ENCODE measurements at regions not wholly inside any gene's neighbourhood (a gene's known extent, or its start where the extent isn't known, plus 50 kb on each side); places are given as distances from the start of the nearest gene placed in this dataset.

- TF ChIP-seq CTCF (IDR thresholded peaks at IDR 0.05; ENCODE audit: unreplicated experiment): no peak
- no peak overlapping the region for H3K4me3 Mint-ChIP-seq
- H3K9me3 Mint-ChIP-seq: no peaks in the 10 kb centered on the region
- DNase-seq (ENCODE audit: low spot score in 2 of 2, unreplicated experiment in 2 of 2): no peak
- H3K27ac Mint-ChIP-seq: no peak overlapping the region
- no peaks in the 10 kb centered on the region for H3K4me1 Mint-ChIP-seq
- H3K36me3 Mint-ChIP-seq: no peaks in the 10 kb centered on the region
- H3K27me3 Mint-ChIP-seq (ENCODE audit: low read depth): no peaks in the 10 kb centered on the region
Observed at GRCh38 chrX:139112432-139112831, 400.9 kb upstream of the FGF13 start.

- no peaks in the 10 kb centered on the region for H3K9me3 Mint-ChIP-seq
- no peaks in the 10 kb centered on the region for H3K36me3 Mint-ChIP-seq
- DNase-seq (ENCODE audit: low spot score in 2 of 2, unreplicated experiment in 2 of 2): no peak
Observed at GRCh38 chrX:139106069-139106468, 394.6 kb upstream of the FGF13 start.

GRCh38 chrX:139094671-139095592 is 383.4 kb upstream of the FGF13 start:
- H3K27ac Mint-ChIP-seq: no peak overlapping the region
- no peak for DNase-seq (ENCODE audit: low spot score in 2 of 2, unreplicated experiment in 2 of 2)
- H3K4me1 Mint-ChIP-seq: no peaks in the 10 kb centered on the region
- H3K36me3 Mint-ChIP-seq: no peaks in the 10 kb centered on the region
- H3K4me3 Mint-ChIP-seq: no peak overlapping the region
- TF ChIP-seq CTCF (IDR thresholded peaks at IDR 0.05; ENCODE audit: unreplicated experiment): no peak
- peaks cover 5% of the 10 kb centered on the region for H3K9me3 Mint-ChIP-seq
- H3K27me3 Mint-ChIP-seq (ENCODE audit: low read depth): peaks cover 2% of the 10 kb centered on the region

More at GRCh38 chrX:139106069-139106468, 394.6 kb upstream of the FGF13 start:
- no peak for TF ChIP-seq CTCF (IDR thresholded peaks at IDR 0.05; ENCODE audit: unreplicated experiment)
- Mint-ChIP-seq H3K27ac (no peak overlapping the region), H3K27me3 (ENCODE audit: low read depth) (no peaks in the 10 kb centered on the region), H3K4me3 (no peak overlapping the region), H3K4me1 (no peaks in the 10 kb centered on the region)

- no peaks in the 10 kb centered on the region for H3K36me3 Mint-ChIP-seq
- H3K27ac Mint-ChIP-seq: no peak overlapping the region
- TF ChIP-seq CTCF (IDR thresholded peaks at IDR 0.05; ENCODE audit: unreplicated experiment): no peak
- no peak overlapping the region for H3K4me3 Mint-ChIP-seq
- no peak for DNase-seq (ENCODE audit: low spot score in 2 of 2, unreplicated experiment in 2 of 2)
- no peaks in the 10 kb centered on the region for H3K4me1 Mint-ChIP-seq
- H3K9me3 Mint-ChIP-seq: peaks cover 5% of the 10 kb centered on the region
- peaks cover 2% of the 10 kb centered on the region for H3K27me3 Mint-ChIP-seq (ENCODE audit: low read depth)
Observed at GRCh38 chrX:139093201-139093600, 381.7 kb upstream of the FGF13 start.

- Mint-ChIP-seq H3K4me3 (no peak overlapping the region), H3K9me3 (peaks cover 5% of the 10 kb centered on the region), H3K36me3 (no peaks in the 10 kb centered on the region), H3K27ac (no peak overlapping the region), H3K27me3 (ENCODE audit: low read depth) (peaks cover 2% of the 10 kb centered on the region), H3K4me1 (no peaks in the 10 kb centered on the region)
- no peak for TF ChIP-seq CTCF (IDR thresholded peaks at IDR 0.05; ENCODE audit: unreplicated experiment)
- no peak for DNase-seq (ENCODE audit: low spot score in 2 of 2, unreplicated experiment in 2 of 2)
Observed at GRCh38 chrX:139091878-139092277, 380.4 kb upstream of the FGF13 start.
